Esophagus (tissue), 2 donors: ENCODE measurements at regions not wholly inside any gene's neighbourhood (a gene's known extent, or its start where the extent isn't known, plus 50 kb on each side); places are given as distances from the start of the nearest gene placed in this dataset.

Experiments used
- H3K27ac ChIP-seq, 2 donors: one replicate each; pipeline ENCODE4 v1.5.1; 2013; ENCODE audit warnings: low read depth in 2 of 2, mild to moderate bottlenecking in 2 of 2, inconsistent platforms in 1 of 2, low read length in 1 of 2, moderate library complexity in 1 of 2
- H3K27me3 ChIP-seq, 2 donors: one replicate each; pipeline ENCODE4 v1.6.1; 2013; ENCODE audit warnings: low read length in 2 of 2, control low read depth in 1 of 2, mild to moderate bottlenecking in 1 of 2; ENCODE audit not compliant: insufficient read depth in 2 of 2, control insufficient read depth in 1 of 2
- H3K36me3 ChIP-seq, 2 donors: one replicate each; pipeline ENCODE4 v1.6.1; 2013; ENCODE audit warnings: low read length in 1 of 2; ENCODE audit not compliant: control insufficient read depth in 2 of 2, insufficient read depth in 2 of 2
- H3K4me1 ChIP-seq, 2 donors: one replicate each; pipeline ENCODE4 v1.6.1; 2013; ENCODE audit warnings: low read length in 1 of 2; ENCODE audit not compliant: control insufficient read depth in 2 of 2, insufficient read depth in 2 of 2
- H3K4me3 ChIP-seq, 2 donors: one replicate each; pipeline ENCODE4 v1.5.1; 2013; ENCODE audit warnings: low read length in 2 of 2, mild to moderate bottlenecking in 2 of 2, low read depth in 1 of 2, moderate library complexity in 1 of 2
- H3K9me3 ChIP-seq, 2 donors: one replicate each; pipeline ENCODE4 v1.6.1; 2013; ENCODE audit warnings: mild to moderate bottlenecking in 2 of 2, low read depth in 1 of 2, low read length in 1 of 2, moderate library complexity in 1 of 2; ENCODE audit not compliant: control insufficient read depth in 2 of 2, insufficient read depth in 1 of 2
- WGBS, 2 donors: extraction: QIAGEN DNeasy Blood & Tissue Kit; methylation state at CpG; one replicate each; pipeline ENCODE4 v1.1.7; 2013; 5-methylcytosine and 5-hydroxymethylcytosine counted together
- donor health status: healthy with polysubstance abuse.
- donor health status: Bipolar disorder and iron deficiency.

DNA sequence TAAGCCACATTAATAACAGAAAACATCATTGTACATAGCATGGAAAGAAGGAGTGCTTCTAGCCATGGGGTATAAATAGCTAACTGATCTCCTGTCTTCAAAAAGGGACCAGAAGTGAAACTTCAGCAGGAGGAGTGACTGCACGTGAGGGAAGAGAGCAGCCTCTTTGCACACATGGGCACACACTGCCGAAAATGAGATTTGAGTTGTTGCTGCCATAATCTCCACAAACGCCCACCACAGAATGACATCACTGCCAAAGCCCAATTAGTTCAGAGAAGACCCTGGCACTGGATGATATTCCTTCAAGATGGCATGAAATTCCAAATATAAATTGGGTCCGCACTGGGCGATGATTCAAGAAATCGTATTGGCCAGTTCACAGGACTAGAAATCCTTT lies 238.9 kb upstream of the NR4A3 start:
- no peaks in the 10 kb centered on the region for H3K27me3 ChIP-seq
- H3K27ac ChIP-seq = no peak overlapping the region
- H3K9me3 ChIP-seq = no peaks in the 10 kb centered on the region
- 79 to 83% methylated on average over 6 of the region's 6 CpGs for WGBS, 2 donors
- H3K4me3 ChIP-seq = no peak overlapping the region
- no peaks in the 10 kb centered on the region for H3K4me1 ChIP-seq
- no peaks in the 10 kb centered on the region for H3K36me3 ChIP-seq

GRCh38 chr9:99588299-99588698 lies 233.4 kb upstream of the NR4A3 start:
- no peak overlapping the region for H3K4me3 ChIP-seq
- 75 to 77% methylated on average over 3 of the region's 3 CpGs for WGBS, 2 donors

DNA sequence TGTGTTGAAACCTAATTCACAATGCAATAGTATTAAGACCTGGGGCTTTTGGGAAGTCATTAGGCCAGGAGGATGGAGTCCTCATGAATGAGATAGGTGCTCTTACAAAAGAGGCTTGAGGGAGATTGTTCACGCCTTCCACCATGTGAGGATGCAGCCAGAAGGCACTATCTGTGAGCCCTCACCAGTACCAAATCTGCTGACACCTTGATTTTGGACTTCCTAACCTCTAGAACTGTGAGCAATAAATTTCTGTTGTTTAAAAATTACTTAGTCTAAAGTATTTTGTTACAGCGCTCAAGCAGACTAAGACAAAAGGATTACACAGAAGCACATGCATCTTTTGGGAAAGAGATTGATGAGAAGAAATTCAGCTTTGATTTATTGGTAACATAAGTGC lies 232.9 kb upstream of the NR4A3 start:
- Histone ChIP-seq H3K4me1 (no peaks in the 10 kb centered on the region), H3K9me3 (no peaks in the 10 kb centered on the region), H3K36me3 (no peaks in the 10 kb centered on the region), H3K4me3 (no peak overlapping the region), H3K27me3 (no peaks in the 10 kb centered on the region), H3K27ac (no peak overlapping the region)
- WGBS, 2 donors = 94 to 100% methylated on average over 2 of the region's 2 CpGs

More at GRCh38 chr9:99588299-99588698, 233.4 kb upstream of the NR4A3 start:
- H3K27ac ChIP-seq = no peak overlapping the region
- H3K27me3 ChIP-seq = no peaks in the 10 kb centered on the region
- no peaks in the 10 kb centered on the region for H3K9me3 ChIP-seq
- no peaks in the 10 kb centered on the region for H3K4me1 ChIP-seq
- no peaks in the 10 kb centered on the region for H3K36me3 ChIP-seq

DNA sequence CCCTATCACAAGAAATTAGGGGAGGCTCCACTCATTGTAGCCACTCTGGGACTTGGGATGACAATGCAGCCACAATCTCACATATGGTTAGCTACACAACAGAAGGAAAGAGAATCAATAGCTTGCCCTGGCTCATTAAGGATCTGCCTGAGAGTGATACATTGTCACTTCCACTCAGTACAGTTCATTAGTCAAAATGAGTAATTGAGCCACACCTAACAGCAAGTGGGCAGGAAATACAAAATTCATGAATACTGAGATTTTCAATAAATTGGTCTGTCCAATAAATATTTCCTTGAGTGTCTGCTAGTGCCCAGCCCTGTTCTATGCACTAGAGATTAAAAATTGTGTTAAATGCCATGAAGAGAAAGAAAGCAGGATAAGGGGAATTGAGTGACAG lies 231.3 kb upstream of the NR4A3 start:
- H3K4me3 ChIP-seq = no peak overlapping the region
- H3K36me3 ChIP-seq = no peaks in the 10 kb centered on the region
- H3K4me1 ChIP-seq = no peaks in the 10 kb centered on the region
- H3K27ac ChIP-seq = no peak overlapping the region
- H3K9me3 ChIP-seq = no peaks in the 10 kb centered on the region
- H3K27me3 ChIP-seq = no peaks in the 10 kb centered on the region

DNA sequence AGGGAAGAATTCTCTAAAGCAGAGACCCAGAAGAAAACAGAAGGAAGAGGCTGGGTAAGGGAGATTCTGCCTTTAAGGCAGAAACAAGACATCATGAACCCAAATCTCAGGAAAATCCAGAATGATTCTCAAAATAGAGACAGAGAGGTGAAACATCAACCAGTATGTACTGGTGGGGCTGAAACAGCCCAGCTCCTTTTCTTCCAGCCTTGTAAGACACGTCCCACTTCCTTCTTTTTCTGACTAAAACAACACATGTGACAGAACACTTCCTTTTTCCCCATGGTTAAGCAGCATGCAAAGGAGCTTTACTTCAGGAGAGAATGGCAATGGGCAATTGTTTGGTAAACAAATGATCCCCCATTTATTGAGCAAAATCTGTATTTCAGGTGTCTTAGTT lies 230.8 kb upstream of the NR4A3 start:
- no peak overlapping the region for H3K27ac ChIP-seq
- H3K9me3 ChIP-seq = no peaks in the 10 kb centered on the region
- no peaks in the 10 kb centered on the region for H3K36me3 ChIP-seq
- 29 to 67% methylated on average over 1 of the region's 1 CpG for WGBS, 2 donors
- no peaks in the 10 kb centered on the region for H3K4me1 ChIP-seq
- H3K27me3 ChIP-seq = no peaks in the 10 kb centered on the region
- H3K4me3 ChIP-seq = no peak overlapping the region

DNA sequence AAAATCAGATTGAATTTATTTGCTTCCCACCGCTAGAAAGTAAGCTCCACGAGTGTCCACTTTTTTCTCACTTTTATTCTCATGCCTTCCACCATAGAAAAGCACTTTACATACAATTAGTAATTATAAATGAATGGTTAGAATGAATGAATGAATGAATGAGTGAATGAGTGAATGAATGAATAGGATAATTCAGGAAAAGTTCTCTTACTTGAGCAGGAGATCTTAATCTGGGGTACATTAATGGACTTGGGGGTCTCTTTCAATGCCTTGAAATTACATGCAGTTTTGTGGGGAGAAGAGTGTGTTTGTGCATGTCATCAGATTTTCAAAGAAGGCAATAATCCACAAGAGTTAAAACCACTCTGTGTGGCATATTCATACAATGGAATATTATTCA lies 229.9 kb upstream of the NR4A3 start:
- WGBS, 2 donors = 97 to 100% methylated on average over 2 of the region's 2 CpGs

GRCh38 chr9:99592834-99593574 lies 228.7 kb upstream of the NR4A3 start:
- H3K36me3 ChIP-seq = no peaks in the 10 kb centered on the region
- no peaks in the 10 kb centered on the region for H3K27me3 ChIP-seq
- no peaks in the 10 kb centered on the region for H3K4me1 ChIP-seq
- H3K4me3 ChIP-seq = no peak overlapping the region
- H3K9me3 ChIP-seq = no peaks in the 10 kb centered on the region
- H3K27ac ChIP-seq = no peak overlapping the region
- WGBS, 2 donors = 65 to 70% methylated on average over 4 of the region's 4 CpGs

More for the DNA sequence above, 229.9 kb upstream of the NR4A3 start:
- Histone ChIP-seq H3K27ac (no peak overlapping the region), H3K36me3 (no peaks in the 10 kb centered on the region), H3K4me1 (no peaks in the 10 kb centered on the region), H3K27me3 (no peaks in the 10 kb centered on the region), H3K4me3 (no peak overlapping the region), H3K9me3 (no peaks in the 10 kb centered on the region)

DNA sequence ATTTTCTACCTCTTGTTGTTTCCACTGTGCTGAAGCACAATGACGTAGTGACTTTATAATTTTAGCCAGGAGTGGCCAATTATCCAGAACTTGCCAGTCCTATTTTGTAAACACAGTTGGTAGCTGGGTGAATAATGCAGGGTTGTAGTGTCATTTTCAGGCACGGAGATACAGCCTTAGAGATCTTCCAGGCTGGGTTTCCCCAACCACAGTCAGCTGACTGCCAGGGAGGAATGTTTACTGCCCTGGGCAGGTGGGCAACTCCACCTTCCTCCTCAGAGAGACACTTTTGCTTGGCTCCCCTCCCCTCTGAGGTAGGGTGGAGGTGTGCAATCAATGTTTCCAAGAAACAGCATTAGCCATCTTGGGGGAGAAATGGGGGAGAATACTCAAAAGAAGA lies 228.1 kb upstream of the NR4A3 start:
- Histone ChIP-seq H3K9me3 (no peaks in the 10 kb centered on the region), H3K36me3 (no peaks in the 10 kb centered on the region), H3K4me1 (no peaks in the 10 kb centered on the region), H3K4me3 (no peak overlapping the region), H3K27me3 (no peaks in the 10 kb centered on the region), H3K27ac (no peak overlapping the region)
- 64 to 65% methylated on average over 2 of the region's 2 CpGs for WGBS, 2 donors

GRCh38 chr9:99594056-99594780 lies 227.5 kb upstream of the NR4A3 start:
- Histone ChIP-seq H3K4me3 (no peak overlapping the region), H3K27me3 (no peaks in the 10 kb centered on the region), H3K9me3 (no peaks in the 10 kb centered on the region), H3K4me1 (no peaks in the 10 kb centered on the region), H3K36me3 (no peaks in the 10 kb centered on the region), H3K27ac (no peak overlapping the region)
- WGBS, 2 donors = 88 to 90% methylated on average over 4 of the region's 4 CpGs

DNA sequence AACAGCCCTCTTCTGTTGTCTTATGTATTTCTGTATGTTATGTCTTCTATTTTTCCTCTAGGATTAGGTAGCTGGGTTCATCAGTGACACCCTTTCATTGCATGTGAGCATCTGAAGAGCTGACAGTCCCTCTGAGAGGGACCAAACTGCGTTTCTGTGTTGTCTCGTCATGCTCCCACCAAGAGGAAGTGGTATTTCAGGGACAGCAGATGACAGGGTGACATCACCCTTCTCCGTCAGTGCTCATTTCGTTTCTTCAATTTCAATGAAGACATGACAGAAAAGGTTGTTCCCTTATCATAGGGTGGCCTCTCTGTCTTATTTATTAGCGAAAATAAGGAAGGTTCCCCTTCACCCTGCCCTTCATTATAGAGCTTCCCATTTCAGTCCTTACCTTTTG lies 225.9 kb upstream of the NR4A3 start:
- no peaks in the 10 kb centered on the region for H3K27me3 ChIP-seq
- 68 to 74% methylated on average over 5 of the region's 5 CpGs for WGBS, 2 donors
- no peak overlapping the region for H3K27ac ChIP-seq
- no peaks in the 10 kb centered on the region for H3K36me3 ChIP-seq
- H3K4me3 ChIP-seq = no peak overlapping the region
- H3K9me3 ChIP-seq = no peaks in the 10 kb centered on the region
- H3K4me1 ChIP-seq = no peaks in the 10 kb centered on the region
